Mucosa of rectum (tissue), 2 donors: ENCODE measurements at regions not wholly inside any gene's neighbourhood (a gene's known extent, or its start where the extent isn't known, plus 50 kb on each side); places are given as distances from the start of the nearest gene placed in this dataset.

Experiments
- H3K27ac ChIP-seq, 2 donors: one replicate each; pipeline ENCODE4 v1.7.0; 2013; ENCODE audit warnings: inconsistent platforms in 2 of 2, low read depth in 2 of 2, low read length in 2 of 2
- H3K27me3 ChIP-seq, 2 donors: one replicate each; pipeline ENCODE4 v1.7.0; 2013; ENCODE audit warnings: low read length in 2 of 2; ENCODE audit not compliant: control insufficient read depth in 2 of 2, insufficient read depth in 2 of 2
- H3K36me3 ChIP-seq, 2 donors: one replicate each; pipeline ENCODE4 v1.7.0; 2013; ENCODE audit warnings: low read length in 2 of 2; ENCODE audit not compliant: control insufficient read depth in 2 of 2, insufficient read depth in 2 of 2
- H3K4me1 ChIP-seq, 2 donors: one replicate each; pipeline ENCODE4 v1.7.0; 2013; ENCODE audit warnings: low read length in 2 of 2, mild to moderate bottlenecking in 1 of 2; ENCODE audit not compliant: control insufficient read depth in 2 of 2, insufficient read depth in 2 of 2
- H3K4me3 ChIP-seq, 2 donors: one replicate each; pipeline ENCODE4 v1.7.0; 2013; ENCODE audit warnings: low read length in 2 of 2
- H3K9ac ChIP-seq, 2 donors: one replicate each; pipeline ENCODE4 v1.7.0; 2013; ENCODE audit warnings: low read length in 2 of 2, low read depth in 1 of 2, mild to moderate bottlenecking in 1 of 2
- H3K9me3 ChIP-seq, 2 donors: one replicate each; pipeline ENCODE4 v1.7.0; 2013; ENCODE audit warnings: low read length in 2 of 2; ENCODE audit not compliant: control insufficient read depth in 2 of 2
- donor health status: healthy.
- donor health status: Normal muscosa, but diverticular disease.

GRCh38 chr7:79968894-79969293 is 165.7 kb upstream of the GNAI1 start:
- Histone ChIP-seq H3K4me1 (no peaks in the 10 kb centered on the region), H3K27ac (no peak overlapping the region), H3K9me3 (no peaks in the 10 kb centered on the region), H3K27me3 (no peaks in the 10 kb centered on the region), H3K36me3 (no peaks in the 10 kb centered on the region), H3K9ac (no peak overlapping the region), H3K4me3 (no peak overlapping the region)

- Histone ChIP-seq H3K27me3 (no peaks in the 10 kb centered on the region), H3K4me1 (no peaks in the 10 kb centered on the region), H3K4me3 (no peak overlapping the region), H3K9me3 (no peaks in the 10 kb centered on the region), H3K9ac (no peak overlapping the region), H3K36me3 (no peaks in the 10 kb centered on the region), H3K27ac (no peak overlapping the region)
These were observed 166.5 kb upstream of the GNAI1 start for GRCh38 chr7:79968077-79968648.

GRCh38 chr7:79965946-79966345 is 168.7 kb upstream of the GNAI1 start:
- Histone ChIP-seq H3K36me3 (no peaks in the 10 kb centered on the region), H3K27me3 (no peaks in the 10 kb centered on the region), H3K4me1 (no peaks in the 10 kb centered on the region), H3K9ac (no peak overlapping the region), H3K27ac (no peak overlapping the region), H3K9me3 (no peaks in the 10 kb centered on the region), H3K4me3 (no peak overlapping the region)

- H3K36me3 ChIP-seq, result no peaks in the 10 kb centered on the region
- no peak overlapping the region for H3K9ac ChIP-seq
- no peaks in the 10 kb centered on the region for H3K9me3 ChIP-seq
- no peaks in the 10 kb centered on the region for H3K4me1 ChIP-seq
- no peaks in the 10 kb centered on the region for H3K27me3 ChIP-seq
- H3K27ac ChIP-seq, result no peak overlapping the region
- H3K4me3 ChIP-seq, result no peak overlapping the region
These were observed 170.2 kb upstream of the GNAI1 start for GRCh38 chr7:79964463-79964862.

- Histone ChIP-seq H3K4me3 (no peak overlapping the region), H3K4me1 (no peaks in the 10 kb centered on the region), H3K27me3 (no peaks in the 10 kb centered on the region), H3K9me3 (no peaks in the 10 kb centered on the region), H3K9ac (no peak overlapping the region), H3K36me3 (no peaks in the 10 kb centered on the region), H3K27ac (no peak overlapping the region)
These were observed 181.5 kb upstream of the GNAI1 start for GRCh38 chr7:79953130-79953529.

- no peaks in the 10 kb centered on the region for H3K4me1 ChIP-seq
- H3K9me3 ChIP-seq, result no peaks in the 10 kb centered on the region
- H3K4me3 ChIP-seq, result no peak overlapping the region
- H3K36me3 ChIP-seq, result no peaks in the 10 kb centered on the region
- no peaks in the 10 kb centered on the region for H3K27me3 ChIP-seq
- no peak overlapping the region for H3K27ac ChIP-seq
- H3K9ac ChIP-seq, result no peak overlapping the region
These were observed 182.2 kb upstream of the GNAI1 start for GRCh38 chr7:79952399-79952798.

GRCh38 chr7:79951415-79951814 is 183.2 kb upstream of the GNAI1 start:
- no peak overlapping the region for H3K9ac ChIP-seq
- no peak overlapping the region for H3K27ac ChIP-seq
- H3K36me3 ChIP-seq, result no peaks in the 10 kb centered on the region
- H3K4me3 ChIP-seq, result no peak overlapping the region
- H3K27me3 ChIP-seq, result no peaks in the 10 kb centered on the region
- no peaks in the 10 kb centered on the region for H3K4me1 ChIP-seq
- no peaks in the 10 kb centered on the region for H3K9me3 ChIP-seq

- Histone ChIP-seq H3K4me1 (no peaks in the 10 kb centered on the region), H3K27me3 (no peaks in the 10 kb centered on the region), H3K4me3 (no peak overlapping the region), H3K9ac (no peak overlapping the region), H3K27ac (no peak overlapping the region), H3K9me3 (no peaks in the 10 kb centered on the region), H3K36me3 (no peaks in the 10 kb centered on the region)
These were observed 184.9 kb upstream of the GNAI1 start for GRCh38 chr7:79949778-79950177.

- no peaks in the 10 kb centered on the region for H3K9me3 ChIP-seq
- H3K4me3 ChIP-seq, result no peak overlapping the region
- no peaks in the 10 kb centered on the region for H3K36me3 ChIP-seq
- no peak overlapping the region for H3K27ac ChIP-seq
- H3K27me3 ChIP-seq, result no peaks in the 10 kb centered on the region
- no peak overlapping the region for H3K9ac ChIP-seq
- no peaks in the 10 kb centered on the region for H3K4me1 ChIP-seq
These were observed 198.2 kb upstream of the GNAI1 start for GRCh38 chr7:79936281-79936983.

- Histone ChIP-seq H3K9me3 (no peaks in the 10 kb centered on the region), H3K36me3 (no peaks in the 10 kb centered on the region), H3K27me3 (no peaks in the 10 kb centered on the region)
These were observed 199.9 kb upstream of the GNAI1 start for GRCh38 chr7:79934727-79935126.

More at GRCh38 chr7:79934727-79935126, 199.9 kb upstream of the GNAI1 start:
- no peaks in the 10 kb centered on the region for H3K4me1 ChIP-seq
- no peak overlapping the region for H3K9ac ChIP-seq
- no peak overlapping the region for H3K4me3 ChIP-seq
- no peak overlapping the region for H3K27ac ChIP-seq
